ENCODE measurements at regions not wholly inside any gene's neighbourhood (a gene's known extent, or its start where the extent isn't known, plus 50 kb on each side); places are given as distances from the start of the nearest gene placed in this dataset.
A peak's percentile ranks its signal among the peaks of the same experiment; 100 is the strongest.

DNA sequence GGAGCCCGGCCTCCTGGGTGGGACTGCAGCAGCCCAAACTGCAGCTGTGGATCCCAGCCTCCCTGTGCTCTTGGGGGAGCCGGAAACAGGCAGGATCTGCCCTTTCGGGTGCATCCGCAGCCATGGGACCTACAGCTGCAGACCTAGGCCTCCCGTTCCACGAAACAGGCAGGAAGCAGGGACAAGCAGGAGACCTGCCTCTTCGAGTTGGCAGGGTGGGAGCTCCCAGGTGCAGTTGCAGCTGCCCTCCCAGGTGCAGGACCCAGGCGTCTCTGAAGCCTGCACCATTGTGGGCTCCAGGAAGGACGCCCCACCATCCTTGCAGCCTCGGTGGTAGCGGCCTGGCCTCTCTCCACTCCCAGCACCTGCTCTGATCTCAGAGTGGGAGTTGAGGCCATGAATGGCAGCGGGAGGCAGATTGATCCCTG lies 189.0 kb upstream of the KLHL1 start:
- no peaks in the 10 kb centered on the region for H3K27me3 ChIP-seq (ENCODE audit: control insufficient read depth, insufficient read depth, low read length)
- no peak overlapping the region for H3K4me3 ChIP-seq (ENCODE audit: low read depth, low read length)
- FAIRE-seq = no peak
- no peaks in the 10 kb centered on the region for H3K36me3 ChIP-seq (ENCODE audit: control insufficient read depth, insufficient read depth, low read length)
- no peak for DNase-seq (ENCODE audit: low read depth)
- TF ChIP-seq, protein P1, sequence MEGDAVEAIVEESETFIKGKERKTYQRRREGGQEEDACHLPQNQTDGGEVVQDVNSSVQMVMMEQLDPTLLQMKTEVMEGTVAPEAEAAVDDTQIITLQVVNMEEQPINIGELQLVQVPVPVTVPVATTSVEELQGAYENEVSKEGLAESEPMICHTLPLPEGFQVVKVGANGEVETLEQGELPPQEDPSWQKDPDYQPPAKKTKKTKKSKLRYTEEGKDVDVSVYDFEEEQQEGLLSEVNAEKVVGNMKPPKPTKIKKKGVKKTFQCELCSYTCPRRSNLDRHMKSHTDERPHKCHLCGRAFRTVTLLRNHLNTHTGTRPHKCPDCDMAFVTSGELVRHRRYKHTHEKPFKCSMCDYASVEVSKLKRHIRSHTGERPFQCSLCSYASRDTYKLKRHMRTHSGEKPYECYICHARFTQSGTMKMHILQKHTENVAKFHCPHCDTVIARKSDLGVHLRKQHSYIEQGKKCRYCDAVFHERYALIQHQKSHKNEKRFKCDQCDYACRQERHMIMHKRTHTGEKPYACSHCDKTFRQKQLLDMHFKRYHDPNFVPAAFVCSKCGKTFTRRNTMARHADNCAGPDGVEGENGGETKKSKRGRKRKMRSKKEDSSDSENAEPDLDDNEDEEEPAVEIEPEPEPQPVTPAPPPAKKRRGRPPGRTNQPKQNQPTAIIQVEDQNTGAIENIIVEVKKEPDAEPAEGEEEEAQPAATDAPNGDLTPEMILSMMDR (IDR thresholded peaks at IDR 0.05; ENCODE audit: insufficient read depth, low read length, severe bottlenecking) = no peak

DNA sequence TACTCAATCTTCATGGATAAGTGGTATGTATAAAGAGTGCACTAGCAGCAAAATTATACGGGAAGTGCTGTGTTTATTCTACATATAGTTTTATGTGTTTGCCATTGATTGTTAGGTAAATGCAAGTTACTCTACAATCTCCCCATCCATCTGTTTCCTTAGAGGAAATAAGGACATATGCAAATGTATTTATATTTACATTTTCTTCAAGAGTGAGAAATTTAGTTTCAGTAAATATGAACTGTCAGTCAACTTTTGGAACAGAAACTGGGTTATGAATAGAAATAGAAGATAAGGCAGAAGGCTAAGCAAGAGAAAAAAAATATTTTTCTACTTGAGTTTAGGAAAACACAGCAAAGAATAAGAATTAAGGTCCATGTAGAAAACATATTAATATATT lies 176.1 kb upstream of the KLHL1 start:
- DNase-seq (ENCODE audit: low read depth) (no peak), FAIRE-seq (no peak)
- H3K4me3 ChIP-seq (ENCODE audit: low read depth, low read length) = no peak overlapping the region
- TF ChIP-seq, protein P1 (IDR thresholded peaks at IDR 0.05; ENCODE audit: insufficient read depth, low read length, severe bottlenecking) = no peak
- no peaks in the 10 kb centered on the region for H3K27me3 ChIP-seq (ENCODE audit: control insufficient read depth, insufficient read depth, low read length)
- H3K36me3 ChIP-seq (ENCODE audit: control insufficient read depth, insufficient read depth, low read length) = no peaks in the 10 kb centered on the region

DNA sequence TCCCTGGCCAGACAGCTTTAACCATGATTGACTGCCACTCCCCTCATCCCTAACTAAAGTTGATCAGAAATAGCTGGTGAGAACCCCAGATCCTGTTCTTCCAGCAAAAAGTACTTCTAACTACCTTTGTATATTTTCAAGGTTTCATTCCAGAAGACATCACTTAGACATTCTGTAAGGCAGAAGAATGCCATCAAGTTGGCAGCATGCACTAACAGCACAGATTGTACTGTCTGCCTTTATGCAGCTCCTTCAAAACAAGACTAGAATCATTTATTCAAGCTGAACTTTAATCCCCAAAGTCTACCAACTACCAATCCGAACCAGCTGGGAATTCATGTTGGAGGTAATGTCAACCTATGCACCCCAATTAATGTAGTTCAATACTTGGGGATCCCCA lies 167.6 kb upstream of the KLHL1 start:
- H3K27me3 ChIP-seq (ENCODE audit: control insufficient read depth, insufficient read depth, low read length) = no peaks in the 10 kb centered on the region
- no peak overlapping the region for H3K4me3 ChIP-seq (ENCODE audit: low read depth, low read length)
- FAIRE-seq (no peak), DNase-seq (ENCODE audit: low read depth) (no peak)
- TF ChIP-seq, protein P1 (IDR thresholded peaks at IDR 0.05; ENCODE audit: insufficient read depth, low read length, severe bottlenecking) = no peak
- H3K36me3 ChIP-seq (ENCODE audit: control insufficient read depth, insufficient read depth, low read length) = no peaks in the 10 kb centered on the region

DNA sequence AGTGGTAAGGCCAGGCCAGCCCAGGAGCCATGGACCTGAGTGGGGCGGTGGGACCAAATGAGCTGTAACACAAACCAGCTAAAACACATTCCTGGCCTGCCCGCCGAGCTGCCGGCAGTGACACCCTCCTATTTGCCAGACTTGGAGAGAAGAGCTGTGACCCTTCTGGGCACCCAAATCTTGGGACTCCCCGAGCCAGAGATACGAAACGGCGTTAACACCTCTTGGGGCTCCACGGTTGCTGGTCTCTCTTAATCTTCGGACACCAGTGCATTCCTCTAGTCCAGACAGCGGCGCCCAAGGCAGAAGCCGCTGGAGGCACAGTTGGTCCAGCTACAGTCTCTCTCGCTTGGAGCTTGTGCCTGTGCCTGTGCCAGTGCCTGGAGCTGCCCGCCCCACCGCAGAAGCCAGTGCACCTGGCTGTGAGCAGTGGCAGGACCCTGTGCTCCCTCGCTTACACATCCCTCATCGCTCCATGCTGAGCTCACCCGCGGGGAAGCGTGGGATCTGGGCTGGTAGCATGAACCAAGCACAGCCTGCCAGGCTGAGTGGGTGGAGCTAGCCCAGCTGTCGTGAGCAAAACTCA lies 147.2 kb upstream of the KLHL1 start:
- TF ChIP-seq, protein P1 (IDR thresholded peaks at IDR 0.05; ENCODE audit: insufficient read depth, low read length, severe bottlenecking) = no peak
- no peak for DNase-seq (ENCODE audit: low read depth)
- Histone ChIP-seq H3K4me3 (ENCODE audit: low read depth, low read length) (no peak overlapping the region), H3K36me3 (ENCODE audit: control insufficient read depth, insufficient read depth, low read length) (no peaks in the 10 kb centered on the region), H3K27me3 (ENCODE audit: control insufficient read depth, insufficient read depth, low read length) (no peaks in the 10 kb centered on the region)
- FAIRE-seq = no peak

DNA sequence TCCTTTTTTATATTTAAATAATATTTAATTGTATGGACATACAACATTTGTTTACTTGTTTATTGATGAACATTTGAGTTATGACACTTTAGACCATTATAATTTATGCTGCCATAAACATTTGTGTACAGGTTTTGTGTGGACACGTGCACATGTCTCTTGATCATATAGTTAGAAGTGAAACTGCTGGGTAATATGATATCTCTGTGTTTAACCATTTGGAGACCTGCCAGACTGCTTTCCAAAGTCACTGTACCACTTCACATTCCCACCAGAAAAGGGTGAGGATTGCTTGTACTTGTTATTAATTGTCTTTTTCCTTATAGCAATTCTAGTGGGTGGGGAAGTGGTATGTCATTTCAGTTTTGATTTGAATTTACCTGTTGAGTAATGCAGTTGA lies 145.6 kb upstream of the KLHL1 start:
- peak; percentile 76 for DNase-seq (ENCODE audit: low read depth)
- H3K4me3 ChIP-seq (ENCODE audit: low read depth, low read length) = no peak overlapping the region
- no peaks in the 10 kb centered on the region for H3K36me3 ChIP-seq (ENCODE audit: control insufficient read depth, insufficient read depth, low read length)
- TF ChIP-seq, protein P1 (IDR thresholded peaks at IDR 0.05; ENCODE audit: insufficient read depth, low read length, severe bottlenecking) = no peak
- no peak for FAIRE-seq
- H3K27me3 ChIP-seq (ENCODE audit: control insufficient read depth, insufficient read depth, low read length) = no peaks in the 10 kb centered on the region

DNA sequence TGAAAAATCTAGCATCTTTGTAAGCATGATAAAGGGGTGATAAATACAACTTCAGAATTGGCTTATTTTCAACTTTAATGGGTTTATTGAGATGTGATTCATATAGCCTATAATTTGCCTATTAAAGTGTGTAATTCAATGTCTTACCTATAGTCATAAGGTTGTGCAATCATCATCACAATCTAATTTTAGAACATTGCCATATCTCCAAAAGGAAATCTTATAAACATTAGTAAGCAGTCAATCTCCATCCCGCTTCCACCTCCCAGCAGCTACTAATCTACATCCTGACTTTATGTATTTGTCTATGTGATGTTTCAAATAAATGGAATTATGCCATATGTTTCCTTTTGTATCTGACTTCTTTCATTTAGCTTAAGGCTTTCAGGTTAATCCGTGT lies 145.2 kb upstream of the KLHL1 start:
- DNase-seq (ENCODE audit: low read depth) = peak; percentile 93
- H3K4me3 ChIP-seq (ENCODE audit: low read depth, low read length) = no peak overlapping the region
- FAIRE-seq = no peak

More for the DNA sequence above, 145.2 kb upstream of the KLHL1 start:
- TF ChIP-seq, protein P1 (IDR thresholded peaks at IDR 0.05; ENCODE audit: insufficient read depth, low read length, severe bottlenecking) = no peak
- no peaks in the 10 kb centered on the region for H3K36me3 ChIP-seq (ENCODE audit: control insufficient read depth, insufficient read depth, low read length)
- H3K27me3 ChIP-seq (ENCODE audit: control insufficient read depth, insufficient read depth, low read length) = no peaks in the 10 kb centered on the region

Measured in bronchial epithelial cell (primary cell).